Stimulated activated CD8-positive, alpha-beta memory T cell treated with anti-CD3 and anti-CD28 coated beads, Interleukin-2, amount 100 ng/mL, for 48 hours (primary cell): ENCODE measurements at regions not wholly inside any gene's neighbourhood (a gene's known extent, or its start where the extent isn't known, plus 50 kb on each side); places are given as distances from the start of the nearest gene placed in this dataset.
"Not testable (repeated sequence)": the region's sequence is repeated elsewhere in the genome, so short reads cannot be mapped to it uniquely, and the experiment has no call there.

ENCODE experiments used
- DNase-seq, 2 donors: peaks; one replicate each; pipeline ENCODE4 v3.0.0-alpha.2; 2020; ENCODE audit warnings: low read depth in 2 of 2

DNA sequence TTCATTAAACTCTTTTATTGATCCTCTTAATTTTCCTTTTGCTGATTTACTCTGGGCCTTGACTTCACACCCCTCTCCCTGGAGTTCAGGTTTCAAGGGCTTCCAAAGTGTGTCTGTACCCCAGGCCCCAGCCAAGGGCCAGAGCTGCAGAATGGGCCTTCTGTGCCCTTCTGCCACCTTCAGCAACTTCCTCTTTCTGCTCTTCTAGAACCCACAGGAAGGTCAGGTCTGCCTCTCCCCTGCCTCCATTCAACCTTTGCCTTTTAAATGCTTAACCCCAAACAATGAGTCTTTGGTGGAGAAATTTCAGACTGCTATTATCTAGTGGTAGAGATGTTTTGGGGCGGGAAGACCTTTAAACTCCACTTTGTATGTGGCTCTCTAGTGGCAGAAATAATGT lies 63.1 kb downstream of the TSN start:
- no peak for DNase-seq

DNA sequence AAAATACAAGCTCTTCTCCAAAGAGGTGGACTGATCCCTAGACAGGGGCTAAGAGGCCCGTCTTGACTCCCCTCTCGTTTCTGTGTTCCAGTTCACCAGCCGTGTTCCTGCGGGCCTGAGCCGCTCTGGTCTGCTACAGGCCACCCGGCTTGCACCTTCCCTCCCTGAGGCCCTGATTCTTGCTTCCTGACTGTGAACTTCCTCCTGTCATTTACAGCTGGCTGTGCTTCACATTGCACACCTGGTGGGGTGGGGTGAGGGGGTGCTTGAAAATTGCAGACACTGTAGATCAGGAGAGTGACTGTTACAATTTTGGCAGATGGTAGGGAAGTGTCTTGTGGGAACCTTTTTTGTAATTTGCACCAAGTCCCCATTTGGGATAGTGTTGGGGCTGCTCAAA lies 64.4 kb downstream of the TSN start:
- DNase-seq: no peak

DNA sequence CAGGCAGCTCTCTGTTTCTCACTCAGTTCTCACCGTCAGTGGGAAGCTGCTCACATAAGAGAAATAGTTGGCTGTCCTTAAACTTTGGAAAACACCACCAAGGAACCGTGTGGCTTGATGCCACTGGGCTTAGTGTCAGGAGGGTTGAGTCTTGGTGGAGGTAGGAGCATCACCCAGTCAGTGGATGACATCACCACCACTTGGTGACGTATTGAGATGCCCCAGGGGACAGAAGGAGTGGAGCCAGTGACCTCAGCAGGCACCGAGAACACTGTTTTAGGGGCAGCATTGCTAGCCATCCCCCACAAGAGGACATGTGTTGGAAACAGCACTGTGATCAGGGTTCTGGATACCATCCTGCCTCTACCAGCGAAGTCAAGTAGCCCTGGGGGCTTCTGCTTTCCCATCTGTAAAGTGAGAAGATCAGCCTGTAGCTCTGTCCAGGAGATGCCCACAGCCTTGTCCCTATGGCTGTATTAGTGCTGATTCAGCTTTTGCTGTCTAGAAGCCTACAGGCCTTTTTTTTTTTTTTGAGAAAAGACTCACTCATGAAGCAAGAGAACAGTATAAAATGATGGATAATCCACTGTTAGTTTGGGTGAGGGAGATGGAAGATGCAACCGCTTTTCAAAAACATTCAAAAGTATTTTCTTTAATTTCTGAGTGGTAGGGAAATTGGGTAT lies 66.2 kb downstream of the TSN start:
- DNase-seq: no peak

DNA sequence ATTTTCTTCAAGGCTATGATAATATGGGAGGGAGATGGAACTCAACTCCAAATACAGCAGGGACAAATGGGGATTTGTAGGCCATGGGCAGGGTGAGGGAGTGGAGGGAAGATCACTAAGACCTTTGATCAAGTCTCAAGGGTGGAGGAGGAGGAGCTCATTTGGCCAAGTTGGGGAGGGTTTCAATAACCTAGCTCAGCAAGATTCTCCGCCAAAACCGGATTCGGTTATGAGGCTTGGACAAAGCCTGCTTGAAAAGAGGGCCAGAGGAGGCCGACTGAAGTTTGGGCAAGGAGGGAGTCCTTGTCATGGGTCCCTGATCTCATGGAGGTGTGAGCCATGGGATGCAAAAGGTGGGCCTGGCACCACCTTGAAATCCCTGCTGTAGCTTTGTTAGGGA lies 68.8 kb downstream of the TSN start:
- DNase-seq: no peak

DNA sequence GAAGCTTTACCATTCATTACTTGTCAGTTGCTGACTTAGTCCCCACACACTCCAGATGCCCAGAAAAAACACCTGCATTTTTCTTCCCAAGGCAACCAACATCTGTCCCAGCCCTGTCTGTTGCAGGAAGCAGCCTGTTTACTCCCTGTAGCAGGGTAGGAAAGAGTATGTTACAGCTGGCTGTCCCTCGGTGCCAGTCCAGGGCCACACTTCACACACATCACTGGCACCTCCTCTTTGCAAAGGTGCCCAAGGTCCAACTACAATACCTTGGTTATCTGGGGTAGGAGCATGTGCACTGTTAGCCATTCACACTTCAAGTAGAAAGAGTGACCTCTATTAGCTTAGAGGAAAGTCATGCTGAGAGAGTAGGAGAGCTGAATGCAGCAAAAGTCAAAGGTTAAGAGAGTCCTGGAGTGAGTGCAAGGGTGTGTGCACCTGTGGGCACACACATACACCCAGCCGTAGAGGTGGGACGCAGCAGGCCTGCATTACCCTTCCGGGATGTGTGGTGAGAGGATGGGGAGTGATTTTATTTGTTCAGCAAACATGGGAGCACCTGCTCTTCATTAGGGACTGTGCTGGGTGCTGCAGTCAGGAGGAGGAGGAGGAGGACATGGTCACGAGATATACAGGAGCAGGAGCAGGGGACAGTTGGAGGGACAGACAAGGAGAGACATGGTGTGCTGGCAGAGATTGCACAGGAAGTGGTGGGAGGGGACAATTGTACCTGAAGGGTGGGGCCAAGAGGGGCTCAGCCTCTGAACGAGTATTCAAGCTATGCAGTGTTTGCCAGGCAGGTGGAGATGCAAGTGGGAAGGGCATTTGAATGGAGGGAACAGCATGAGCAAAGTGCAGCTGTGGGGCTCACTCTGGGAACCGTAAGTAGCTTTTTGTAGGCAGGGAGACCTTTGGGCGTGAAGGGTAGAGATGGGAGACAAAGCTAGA lies 69.8 kb downstream of the TSN start:
- no peak for DNase-seq

DNA sequence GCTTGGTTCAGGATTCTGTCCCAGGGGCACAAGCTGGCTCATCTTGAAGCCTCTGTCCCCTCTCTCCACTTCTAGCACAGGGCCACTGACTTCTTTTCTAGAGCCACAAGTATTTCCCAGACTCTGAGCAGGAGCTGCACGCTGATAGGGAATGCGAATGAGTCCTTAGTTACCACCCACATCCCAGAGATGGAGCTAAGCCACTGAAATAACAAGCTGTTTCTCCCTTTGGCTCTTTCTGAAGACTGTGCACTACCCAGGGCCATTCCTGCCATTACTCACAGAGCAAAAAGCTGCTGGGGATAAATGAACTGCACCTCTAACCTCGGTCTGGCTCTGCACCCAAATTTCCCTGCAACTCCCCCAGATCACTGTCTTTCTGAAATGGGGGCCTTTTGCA lies 70.6 kb downstream of the TSN start:
- DNase-seq: no peak

DNA sequence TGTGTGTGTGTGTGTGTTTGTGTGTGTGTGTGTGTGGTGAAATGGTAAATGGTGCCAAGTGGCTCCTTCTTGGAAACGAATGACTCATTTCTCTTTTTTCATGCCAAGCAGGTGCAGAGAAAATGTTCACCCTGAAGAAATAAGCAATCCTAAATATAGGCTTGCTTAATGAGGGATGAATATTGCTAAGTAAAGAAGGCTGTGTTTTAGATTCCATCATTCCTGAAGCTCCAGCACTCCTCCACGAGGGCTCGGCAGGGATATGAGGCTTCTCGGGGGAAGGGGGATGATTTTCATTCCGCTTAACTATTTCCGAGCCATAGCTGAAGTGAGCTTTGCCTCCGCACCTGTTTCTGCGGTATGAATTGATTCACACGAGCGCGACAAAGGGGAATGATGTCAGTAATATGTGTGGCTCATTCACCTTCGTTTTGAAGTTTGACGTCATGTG lies 72.9 kb downstream of the TSN start:
- no peak for DNase-seq

DNA sequence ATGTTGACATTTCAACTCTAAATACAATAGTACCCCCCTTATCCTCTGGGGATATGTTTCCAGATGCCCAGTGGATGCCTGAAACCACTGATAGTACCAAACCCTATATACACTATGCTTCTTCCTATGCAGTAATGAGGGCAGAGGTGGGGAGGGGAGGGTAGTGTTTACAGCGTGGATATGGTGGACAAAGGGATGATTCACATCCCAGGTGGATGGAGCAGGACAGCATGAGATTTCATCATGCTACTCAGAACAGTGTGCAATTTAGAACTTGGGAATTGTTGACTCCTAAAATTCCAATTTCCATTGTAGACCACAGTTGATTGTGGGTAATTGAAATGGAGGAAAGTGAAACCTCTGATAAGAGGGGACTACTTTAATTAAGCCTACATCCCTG lies 75.4 kb downstream of the TSN start:
- no peak for DNase-seq

DNA sequence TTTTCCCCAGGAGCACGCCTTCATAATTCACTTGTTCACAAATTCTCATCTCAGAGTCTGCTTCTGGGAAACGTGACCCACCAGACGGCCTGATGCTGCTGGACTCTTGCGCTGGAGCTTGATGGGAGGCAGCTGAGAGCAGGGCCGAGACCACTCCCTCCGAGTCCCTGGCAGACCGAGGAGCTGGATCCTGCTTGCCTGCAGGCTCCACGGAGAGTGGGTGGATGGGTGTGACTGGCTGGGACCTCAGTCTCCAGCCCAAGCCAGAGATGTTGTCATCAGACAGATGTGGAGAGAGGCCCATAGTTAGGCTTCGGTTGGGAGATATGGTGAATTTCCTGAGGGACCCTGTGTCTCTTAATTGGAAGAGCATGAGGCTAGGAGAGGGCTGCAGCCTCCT lies 76.4 kb downstream of the TSN start:
- no peak for DNase-seq

DNA sequence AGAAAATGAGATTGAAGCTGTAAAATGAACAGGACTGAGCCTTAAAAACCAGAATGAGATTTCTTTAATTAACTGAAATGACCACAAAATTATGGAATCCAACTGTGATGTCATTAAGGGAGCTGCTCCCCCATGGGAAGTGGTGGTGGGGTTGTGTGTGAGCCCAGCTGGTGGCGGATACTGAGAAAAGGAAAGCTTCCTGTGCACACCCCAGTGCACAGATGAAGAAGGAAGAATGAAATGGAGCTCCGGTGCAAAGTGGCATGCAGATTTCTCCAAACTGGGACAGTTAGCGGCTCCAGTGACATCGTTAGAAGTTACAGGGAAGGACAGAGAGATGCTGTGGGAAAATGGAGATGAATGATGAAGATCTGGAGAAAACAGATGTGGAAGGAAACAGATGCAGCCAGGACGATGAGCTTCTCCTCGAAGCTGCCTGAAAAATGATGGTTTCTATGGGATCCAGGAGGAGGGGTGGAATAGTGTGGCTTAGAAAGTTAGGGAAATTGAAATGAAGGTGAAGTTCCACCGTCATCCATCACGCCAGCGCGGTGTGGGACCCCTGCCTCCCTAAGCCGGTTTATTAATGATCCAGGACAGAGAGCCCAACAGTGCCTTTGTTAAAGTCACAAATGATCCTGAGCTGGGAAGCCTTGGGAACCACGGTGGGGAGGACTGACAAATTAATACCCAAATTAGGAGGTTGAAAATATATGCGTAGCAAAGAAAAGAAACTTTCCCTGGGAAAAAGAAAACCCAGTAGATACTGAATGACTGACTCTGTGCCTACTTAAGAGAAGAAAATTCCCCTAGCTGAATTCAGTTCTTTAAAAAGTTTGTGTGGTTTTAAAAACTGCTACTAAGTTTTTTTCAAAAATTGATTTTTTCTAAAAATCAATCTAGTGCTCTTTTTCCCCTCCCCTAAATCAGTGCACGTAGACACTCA lies 77.2 kb downstream of the TSN start:
- no peak for DNase-seq

DNA sequence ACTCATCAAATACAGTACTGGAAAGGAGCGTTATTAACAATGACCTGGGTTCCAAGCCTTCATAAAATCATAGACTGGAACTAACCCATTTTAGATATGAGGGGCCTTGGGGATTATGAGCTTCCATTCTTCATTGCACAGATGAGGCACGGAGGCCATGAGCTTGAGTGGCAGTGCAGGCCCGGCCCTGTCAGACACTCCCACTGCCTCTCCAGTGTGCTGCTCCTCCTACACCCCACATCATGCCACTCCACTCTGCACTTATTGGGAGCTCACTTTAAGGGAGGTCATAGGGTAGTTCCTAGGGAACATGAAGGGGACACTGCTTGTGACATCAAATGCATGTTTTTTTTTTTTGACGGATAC lies 77.9 kb downstream of the TSN start:
- DNase-seq: no peak

DNA sequence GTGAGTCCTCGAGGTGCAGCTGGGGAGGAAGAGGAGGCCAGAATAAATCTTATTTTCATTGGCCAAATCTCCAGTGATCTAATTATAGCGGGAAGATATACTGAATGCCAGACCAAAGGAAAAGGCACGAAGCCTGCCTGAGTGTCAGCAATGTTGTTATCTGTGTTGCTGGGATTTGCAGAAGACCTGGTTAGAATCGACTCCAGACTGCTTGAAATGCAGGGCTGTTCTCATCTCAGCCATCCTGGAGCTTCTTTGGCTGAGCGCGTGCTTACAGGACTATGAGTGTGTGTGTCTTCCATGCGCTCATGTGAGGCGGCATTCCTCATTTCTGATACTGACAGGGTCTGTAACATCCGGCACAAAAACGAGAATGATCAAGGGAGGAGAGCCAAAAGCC lies 81.2 kb downstream of the TSN start:
- no peak for DNase-seq

DNA sequence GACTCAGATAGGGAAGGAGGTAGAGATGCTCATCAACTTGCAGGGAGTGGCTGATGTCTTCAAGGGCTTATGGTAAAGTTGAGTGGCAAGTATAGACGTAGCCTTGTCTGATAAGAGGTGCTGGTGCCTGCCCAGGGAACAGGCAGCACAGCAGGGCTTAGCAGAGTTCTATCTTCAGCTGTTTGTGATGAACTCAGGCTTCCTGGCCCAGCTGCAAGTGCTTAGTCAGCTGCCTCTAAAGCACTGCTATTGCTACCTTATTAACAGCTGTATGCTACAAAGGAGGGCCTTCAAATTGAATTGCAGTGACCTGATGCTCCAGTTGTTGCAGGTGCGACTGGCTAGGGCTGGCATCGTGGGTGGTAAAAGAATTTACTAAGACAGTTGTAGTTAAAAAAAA lies 82.1 kb downstream of the TSN start:
- no peak for DNase-seq

DNA sequence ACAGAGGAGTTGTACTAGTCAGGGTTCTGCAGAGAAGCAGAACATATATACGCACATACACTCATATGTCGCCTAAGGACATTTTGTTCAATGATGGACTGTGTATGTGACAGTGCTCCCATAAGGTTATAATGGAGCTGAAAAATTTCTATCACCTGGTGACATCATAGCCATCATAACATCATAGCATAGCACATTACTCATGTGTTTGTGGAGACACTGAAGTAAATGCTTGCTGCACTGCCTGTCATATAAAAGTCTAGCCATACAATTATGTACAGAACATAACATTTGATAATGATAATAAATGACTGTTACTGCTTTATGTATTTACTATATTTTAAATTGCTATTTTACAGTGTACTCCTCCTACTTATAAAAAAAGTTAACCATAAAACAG lies 83.1 kb downstream of the TSN start:
- DNase-seq: no peak

DNA sequence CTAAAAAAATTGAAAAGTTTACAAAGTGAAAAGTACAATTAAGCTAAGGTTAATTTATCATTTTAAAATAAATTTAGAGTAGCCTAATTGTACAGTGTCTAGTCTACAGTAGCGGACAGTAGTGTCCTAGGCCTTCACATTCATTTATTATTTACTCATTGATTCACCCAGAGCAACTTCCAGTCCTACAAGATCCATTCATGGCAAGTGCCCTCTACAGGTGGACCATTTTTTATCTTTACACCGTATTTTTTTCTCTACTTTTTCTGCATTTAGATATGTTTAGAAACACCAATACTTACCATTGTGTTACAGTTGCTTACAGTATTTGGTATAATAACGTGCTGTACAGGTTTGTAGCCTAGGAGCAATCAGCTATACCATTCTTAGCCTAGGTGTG lies 84.1 kb downstream of the TSN start:
- no peak for DNase-seq

DNA sequence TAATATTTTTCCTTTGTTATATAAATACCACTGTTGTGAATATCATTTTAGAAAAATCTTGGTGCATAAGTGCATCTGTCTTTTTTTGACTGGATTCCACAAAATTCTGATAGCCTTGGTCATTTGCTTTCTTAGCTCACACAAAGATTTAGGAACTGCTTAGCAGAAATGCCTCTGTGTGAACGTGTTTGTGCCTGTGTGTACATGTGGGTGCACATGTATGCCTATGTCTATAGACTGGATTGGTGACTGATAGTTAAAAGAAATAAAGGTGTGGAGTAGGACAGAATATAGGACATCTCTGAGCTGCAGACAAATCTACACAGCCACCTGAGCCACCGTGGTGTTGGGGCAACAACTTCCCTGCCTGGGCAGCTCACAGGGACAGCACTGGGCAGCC lies 93.8 kb downstream of the TSN start:
- no peak for DNase-seq

DNA sequence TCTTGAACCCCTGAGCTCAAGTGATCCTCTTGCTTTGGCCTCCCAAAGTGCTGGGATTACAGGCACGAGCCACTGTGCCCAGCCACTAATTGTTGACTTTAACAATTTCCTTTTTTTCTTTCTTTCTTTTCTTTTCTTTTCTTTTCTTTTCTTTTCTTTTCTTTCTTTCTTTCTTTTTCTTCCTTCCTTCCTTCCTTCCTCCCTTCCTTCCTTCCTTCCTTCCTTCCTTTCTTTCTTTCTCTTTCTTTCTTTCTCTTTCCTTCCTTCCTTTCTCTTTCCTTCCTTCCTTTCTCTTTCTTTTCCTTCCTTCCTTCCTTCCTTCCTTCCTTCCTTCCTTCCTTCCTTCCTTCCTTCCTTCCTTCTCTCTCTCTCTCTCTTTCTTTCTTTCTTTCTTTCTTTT lies 97.7 kb downstream of the TSN start:
- DNase-seq: not testable (repeated sequence)

DNA sequence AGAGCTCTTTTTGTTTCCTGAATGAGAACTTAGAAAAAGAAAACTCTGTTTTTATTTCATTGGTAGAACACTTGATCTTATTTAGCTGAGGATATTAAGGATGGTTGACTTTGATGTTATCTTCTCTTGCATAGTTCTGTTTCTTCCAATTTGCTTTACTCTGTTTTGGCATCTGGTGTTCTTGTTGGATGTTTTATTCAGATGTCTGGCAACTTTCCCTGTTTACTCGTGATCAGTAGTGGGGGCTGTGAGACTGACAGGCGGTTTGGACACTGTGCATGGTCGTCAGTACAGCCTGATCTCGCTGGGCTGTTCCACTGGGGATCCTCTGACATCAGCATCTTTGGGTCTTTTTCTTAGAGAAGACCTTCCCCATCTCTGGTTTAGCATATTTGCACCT lies 100.1 kb downstream of the TSN start:
- DNase-seq: no peak

DNA sequence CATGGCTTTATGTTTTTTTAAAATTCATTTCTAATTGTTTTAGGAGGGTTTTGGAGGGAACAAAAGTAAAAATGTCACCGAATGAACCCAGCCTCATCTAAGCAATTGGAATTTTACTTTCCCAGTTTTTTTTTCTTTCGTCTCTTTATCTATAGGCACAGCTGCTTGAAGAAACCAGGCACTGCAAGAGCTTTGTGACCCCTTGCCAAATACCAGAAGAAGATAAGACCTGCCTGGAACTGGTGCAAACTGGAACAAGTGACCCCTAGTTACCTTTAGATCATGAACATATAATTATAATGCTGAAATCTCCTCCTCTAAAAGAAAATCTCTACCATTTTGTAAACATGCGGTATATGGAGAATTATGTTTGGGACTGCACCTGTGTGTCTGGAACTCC lies 100.9 kb downstream of the TSN start:
- DNase-seq: no peak

DNA sequence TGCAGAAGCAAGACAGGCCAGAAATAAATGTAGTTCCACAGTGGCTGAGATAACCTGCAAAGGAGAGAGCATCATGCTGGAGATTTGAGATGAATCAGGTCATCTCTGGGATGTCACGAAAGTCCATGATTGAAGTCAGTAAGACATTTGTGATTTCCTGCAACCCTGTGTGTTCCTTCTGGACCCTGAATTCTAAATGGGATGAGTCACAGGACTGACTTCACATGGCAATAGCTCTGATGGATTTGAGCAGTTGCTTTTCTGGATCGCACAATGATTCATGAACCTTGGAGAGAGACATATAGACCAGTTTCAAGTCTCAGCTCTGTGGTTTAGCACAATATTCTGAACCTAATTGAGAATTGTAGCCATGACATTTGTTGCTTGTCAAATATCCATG lies 102.9 kb downstream of the TSN start:
- no peak for DNase-seq

DNA sequence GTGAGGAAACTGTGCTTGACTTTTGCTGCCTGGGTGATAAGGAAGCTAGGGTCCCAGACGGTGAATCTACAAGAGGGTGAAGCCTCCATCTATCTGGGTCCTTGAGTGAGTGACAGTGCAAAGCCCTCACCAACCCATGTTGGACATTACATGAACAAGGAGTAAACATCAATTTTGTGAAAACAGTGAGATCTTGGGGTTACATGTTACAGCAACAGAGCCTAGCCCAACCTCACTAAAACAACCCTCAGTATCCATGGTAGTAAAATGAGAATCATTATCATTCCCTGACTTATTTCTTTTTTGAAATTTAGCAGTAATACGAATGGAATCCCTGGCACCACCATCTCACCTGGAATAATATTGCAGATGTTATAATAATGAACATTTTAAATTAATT lies 103.4 kb downstream of the TSN start:
- DNase-seq: no peak

DNA sequence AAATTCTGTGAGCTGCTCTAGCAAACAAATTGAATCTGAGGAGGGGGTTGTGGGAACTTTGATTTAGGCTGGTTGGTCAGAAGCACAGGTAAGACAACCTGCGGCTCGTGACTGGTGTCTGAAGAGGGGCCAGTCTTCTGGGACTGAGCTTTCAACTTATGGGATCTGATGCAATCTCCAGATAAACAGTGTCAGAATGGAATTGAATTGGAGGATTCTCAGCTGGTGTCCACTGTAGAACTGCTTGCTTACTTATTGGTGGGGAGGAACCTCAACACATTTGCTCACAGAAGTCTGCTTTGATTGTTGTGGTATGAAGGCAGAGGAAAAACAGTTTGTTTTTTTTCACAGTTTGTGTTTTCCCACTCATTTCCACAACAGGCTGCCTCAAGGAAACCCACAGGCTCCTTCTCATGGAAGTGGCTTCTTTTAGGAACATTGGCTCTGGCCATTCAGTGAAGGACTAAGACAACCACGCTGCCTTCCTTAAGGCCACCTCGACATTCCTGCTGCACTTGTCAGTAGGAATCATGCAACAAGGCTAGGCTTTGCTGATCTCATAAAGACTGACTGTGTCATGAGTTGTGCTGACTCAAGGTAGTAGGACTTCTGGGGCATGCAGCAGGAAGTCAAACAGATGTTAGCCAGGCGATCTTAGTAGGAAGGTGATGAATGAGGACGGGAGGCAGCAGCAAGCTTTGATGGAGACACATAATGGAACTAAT lies 104.7 kb downstream of the TSN start:
- DNase-seq: no peak
